HUES6 (cell line): ENCODE measurements at regions not wholly inside any gene's neighbourhood (a gene's known extent, or its start where the extent isn't known, plus 50 kb on each side); places are given as distances from the start of the nearest gene placed in this dataset.

Source experiments
- H3K27ac ChIP-seq: 2 replicates; pipeline ENCODE4 v1.7.0; 2013; ENCODE audit warnings: low read depth, mild to moderate bottlenecking, low read length, inconsistent platforms
- H3K27me3 ChIP-seq: 2 replicates; pipeline ENCODE4 v1.6.1; 2013; ENCODE audit warnings: low read length; ENCODE audit not compliant: control insufficient read depth, insufficient read depth
- H3K36me3 ChIP-seq: 2 replicates; pipeline ENCODE4 v1.6.1; 2013; ENCODE audit warnings: low read length; ENCODE audit not compliant: control insufficient read depth, insufficient read depth
- H3K4me1 ChIP-seq: 2 replicates; pipeline ENCODE4 v1.6.1; 2013; ENCODE audit warnings: low read length; ENCODE audit not compliant: control insufficient read depth, insufficient read depth
- H3K4me3 ChIP-seq: 2 replicates; pipeline ENCODE4 v1.5.1; 2013; ENCODE audit warnings: low read depth, low read length
- H3K9ac ChIP-seq: one replicate; pipeline ENCODE4 v1.6.1; 2013; ENCODE audit warnings: mild to moderate bottlenecking, low read length
- H3K9me3 ChIP-seq: 2 replicates; pipeline ENCODE4 v1.6.1; 2013; ENCODE audit warnings: low read depth, low read length; ENCODE audit not compliant: control insufficient read depth, insufficient read depth

GRCh38 chr13:74423434-74423833 is 289.2 kb upstream of the KLF12 start:
- Histone ChIP-seq H3K4me1 (no peaks in the 10 kb centered on the region), H3K9me3 (no peaks in the 10 kb centered on the region), H3K4me3 (no peak overlapping the region), H3K27ac (no peak overlapping the region), H3K36me3 (no peaks in the 10 kb centered on the region), H3K9ac (no peak overlapping the region), H3K27me3 (no peaks in the 10 kb centered on the region)

DNA sequence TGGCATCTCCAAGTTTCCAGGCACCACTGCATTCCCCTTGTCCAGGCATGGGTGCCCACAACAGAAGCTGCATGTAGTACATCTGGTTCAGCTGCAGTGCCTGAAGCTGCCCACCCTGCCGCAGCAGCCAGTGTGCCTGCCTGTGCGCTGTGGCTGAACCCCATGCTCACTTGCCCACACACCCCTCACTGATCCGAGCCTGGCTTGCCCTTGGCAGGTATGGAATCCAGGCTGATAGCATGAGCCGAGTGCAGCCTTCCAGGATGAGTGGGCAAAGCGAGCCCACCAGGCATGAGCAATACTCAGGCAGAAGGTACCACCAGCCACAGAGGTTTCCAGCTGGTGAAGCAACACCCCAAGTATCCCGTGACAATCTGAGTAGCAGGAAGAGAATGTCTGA is 280.3 kb upstream of the KLF12 start:
- Histone ChIP-seq H3K27ac (no peak overlapping the region), H3K36me3 (no peaks in the 10 kb centered on the region), H3K4me1 (no peaks in the 10 kb centered on the region), H3K27me3 (no peaks in the 10 kb centered on the region), H3K9me3 (peaks cover 11% of the 10 kb centered on the region; the same call in 1 of the 2 replicates), H3K4me3 (no peak overlapping the region), H3K9ac (no peak overlapping the region)

GRCh38 chr13:74413482-74413881 is 279.3 kb upstream of the KLF12 start:
- Histone ChIP-seq H3K27me3 (no peaks in the 10 kb centered on the region), H3K4me1 (no peaks in the 10 kb centered on the region), H3K36me3 (no peaks in the 10 kb centered on the region), H3K27ac (no peak overlapping the region), H3K9ac (no peak overlapping the region), H3K9me3 (peaks cover 11% of the 10 kb centered on the region; the same call in 1 of the 2 replicates), H3K4me3 (no peak overlapping the region)

GRCh38 chr13:74409551-74409950 is 275.3 kb upstream of the KLF12 start:
- no peaks in the 10 kb centered on the region for H3K4me1 ChIP-seq
- no peak overlapping the region for H3K27ac ChIP-seq
- H3K27me3 ChIP-seq, result no peaks in the 10 kb centered on the region
- no peak overlapping the region for H3K9ac ChIP-seq
- H3K4me3 ChIP-seq, result no peak overlapping the region
- H3K9me3 ChIP-seq, result peaks cover 11% of the 10 kb centered on the region; the same call in 1 of the 2 replicates
- no peaks in the 10 kb centered on the region for H3K36me3 ChIP-seq

GRCh38 chr13:74406420-74406819 is 272.2 kb upstream of the KLF12 start:
- H3K9ac ChIP-seq, result no peak overlapping the region
- H3K27me3 ChIP-seq, result no peaks in the 10 kb centered on the region
- H3K4me1 ChIP-seq, result no peaks in the 10 kb centered on the region
- 0 out of 2 replicates have a peak, but pooled peaks cover 4% of the 10 kb centered on the region for H3K9me3 ChIP-seq
- no peak overlapping the region for H3K4me3 ChIP-seq
- no peak overlapping the region for H3K27ac ChIP-seq
- no peaks in the 10 kb centered on the region for H3K36me3 ChIP-seq

DNA sequence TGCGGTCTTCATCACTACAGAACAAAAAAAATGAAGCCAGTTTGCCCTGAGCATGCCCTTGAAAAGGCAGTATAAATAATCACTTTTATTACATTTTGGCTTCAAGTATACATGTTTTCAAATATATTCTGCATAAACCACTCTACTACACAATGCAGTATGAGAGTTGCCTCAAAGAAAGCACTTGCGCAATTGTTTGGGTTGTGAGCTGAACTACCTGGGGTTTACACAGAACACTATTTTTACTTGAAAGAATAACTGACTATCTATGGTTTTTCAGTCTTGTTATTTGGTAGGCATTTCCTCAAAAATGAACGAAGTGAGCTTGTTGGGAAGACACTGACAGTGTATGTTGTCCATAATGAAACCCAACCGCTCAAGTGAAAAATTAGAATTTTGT is 264.4 kb upstream of the KLF12 start:
- H3K9ac ChIP-seq, result no peak overlapping the region
- 0 out of 2 replicates have a peak, but pooled peaks cover 4% of the 10 kb centered on the region for H3K9me3 ChIP-seq
- H3K27ac ChIP-seq, result no peak overlapping the region
- H3K4me3 ChIP-seq, result no peak overlapping the region
- H3K4me1 ChIP-seq, result no peaks in the 10 kb centered on the region
- no peaks in the 10 kb centered on the region for H3K36me3 ChIP-seq
- H3K27me3 ChIP-seq, result no peaks in the 10 kb centered on the region

DNA sequence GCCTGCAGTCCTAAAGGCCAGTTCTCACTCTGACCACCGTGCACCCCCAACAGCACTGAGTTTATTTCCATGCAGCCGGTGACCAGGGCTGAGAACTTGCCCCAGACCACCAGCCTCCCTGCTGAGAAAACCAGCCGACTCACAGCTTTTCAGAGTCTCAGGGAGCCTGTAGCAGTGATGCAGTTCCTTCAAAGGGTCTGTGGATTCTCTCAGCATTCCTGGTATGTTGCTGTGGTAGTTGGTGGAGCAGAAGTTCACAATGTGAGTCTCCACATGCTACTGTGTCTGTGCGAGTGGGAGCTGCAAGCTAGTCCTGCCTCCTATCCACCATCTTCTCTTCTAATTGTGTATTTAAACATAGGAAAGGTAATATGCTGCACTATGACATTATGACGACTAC is 254.9 kb upstream of the KLF12 start:
- no peaks in the 10 kb centered on the region for H3K27me3 ChIP-seq
- no peak overlapping the region for H3K4me3 ChIP-seq

DNA sequence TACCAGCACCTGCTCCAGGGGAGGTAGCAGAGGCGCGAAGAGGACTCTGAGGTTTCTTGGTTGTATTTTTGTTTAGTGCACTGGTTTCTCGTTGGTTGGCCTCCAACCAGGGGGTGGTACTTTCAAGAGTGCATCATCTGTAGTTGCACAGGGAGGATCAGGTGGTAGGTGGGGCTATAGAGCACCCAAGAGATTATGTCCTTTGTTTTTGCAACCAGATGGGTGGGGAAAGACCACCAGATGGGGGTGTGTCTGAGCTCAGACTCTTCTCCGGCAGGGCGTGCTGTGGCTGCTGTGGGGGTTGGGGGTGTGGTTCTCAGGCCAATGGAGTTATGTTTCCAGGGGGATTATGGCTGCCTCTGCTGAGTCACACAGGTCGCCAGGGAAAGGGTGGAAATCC is 254.4 kb upstream of the KLF12 start:
- Histone ChIP-seq H3K36me3 (no peaks in the 10 kb centered on the region), H3K9ac (no peak overlapping the region), H3K9me3 (peaks cover 5% of the 10 kb centered on the region), H3K4me3 (no peak overlapping the region), H3K27ac (no peak overlapping the region), H3K4me1 (no peaks in the 10 kb centered on the region), H3K27me3 (no peaks in the 10 kb centered on the region)

More for the DNA sequence above, 254.9 kb upstream of the KLF12 start:
- Histone ChIP-seq H3K27ac (no peak overlapping the region), H3K4me1 (no peaks in the 10 kb centered on the region), H3K9ac (no peak overlapping the region), H3K36me3 (no peaks in the 10 kb centered on the region), H3K9me3 (peaks cover 5% of the 10 kb centered on the region)

DNA sequence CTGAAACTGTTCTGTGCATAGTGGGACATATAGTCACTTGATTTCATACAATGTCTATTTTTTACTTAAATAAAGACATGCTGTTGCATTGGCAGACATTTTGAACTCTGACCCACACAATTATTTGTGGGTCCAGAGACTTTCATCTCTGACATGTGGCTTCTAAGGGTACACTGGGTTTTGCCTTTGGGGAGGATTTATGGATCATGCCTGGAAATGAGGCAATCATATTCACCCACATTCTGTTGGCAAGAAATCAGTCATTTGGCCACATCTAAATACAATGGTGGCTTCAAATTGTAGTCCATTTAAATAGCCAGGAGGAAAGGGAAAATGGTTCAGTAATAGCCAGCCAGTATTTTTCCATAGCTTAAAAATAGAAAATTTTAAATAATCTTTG is 238.3 kb upstream of the KLF12 start:
- no peak overlapping the region for H3K9ac ChIP-seq
- no peak overlapping the region for H3K4me3 ChIP-seq
- no peaks in the 10 kb centered on the region for H3K9me3 ChIP-seq
- H3K27ac ChIP-seq, result no peak overlapping the region
- H3K4me1 ChIP-seq, result no peaks in the 10 kb centered on the region
- H3K27me3 ChIP-seq, result no peaks in the 10 kb centered on the region
- H3K36me3 ChIP-seq, result no peaks in the 10 kb centered on the region

- Histone ChIP-seq H3K9ac (no peak overlapping the region), H3K27me3 (no peaks in the 10 kb centered on the region), H3K27ac (no peak overlapping the region), H3K9me3 (no peaks in the 10 kb centered on the region), H3K36me3 (no peaks in the 10 kb centered on the region), H3K4me3 (no peak overlapping the region), H3K4me1 (no peaks in the 10 kb centered on the region)
These were observed 233.0 kb upstream of the KLF12 start for GRCh38 chr13:74367193-74367592.

DNA sequence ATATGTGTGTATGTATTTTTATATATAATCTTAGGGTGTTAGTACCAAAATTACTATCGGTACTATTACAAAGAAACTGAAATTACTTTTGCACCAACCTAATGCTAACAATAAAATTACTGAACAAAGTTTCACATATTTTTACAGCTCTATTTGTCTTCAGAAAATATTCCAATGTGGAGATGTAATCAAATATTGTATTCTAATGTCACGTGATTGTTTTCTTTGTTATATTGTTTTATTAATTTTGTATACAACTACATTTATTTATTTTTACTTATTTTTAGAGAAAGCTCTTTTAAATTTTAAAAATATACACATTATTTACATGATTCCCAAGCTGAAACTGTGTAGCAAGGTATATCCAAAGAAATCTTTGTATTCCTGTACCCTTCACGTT is 227.1 kb upstream of the KLF12 start:
- Histone ChIP-seq H3K9me3 (no peaks in the 10 kb centered on the region), H3K27me3 (no peaks in the 10 kb centered on the region), H3K4me1 (no peaks in the 10 kb centered on the region), H3K36me3 (no peaks in the 10 kb centered on the region), H3K9ac (no peak overlapping the region), H3K4me3 (no peak overlapping the region), H3K27ac (no peak overlapping the region)

DNA sequence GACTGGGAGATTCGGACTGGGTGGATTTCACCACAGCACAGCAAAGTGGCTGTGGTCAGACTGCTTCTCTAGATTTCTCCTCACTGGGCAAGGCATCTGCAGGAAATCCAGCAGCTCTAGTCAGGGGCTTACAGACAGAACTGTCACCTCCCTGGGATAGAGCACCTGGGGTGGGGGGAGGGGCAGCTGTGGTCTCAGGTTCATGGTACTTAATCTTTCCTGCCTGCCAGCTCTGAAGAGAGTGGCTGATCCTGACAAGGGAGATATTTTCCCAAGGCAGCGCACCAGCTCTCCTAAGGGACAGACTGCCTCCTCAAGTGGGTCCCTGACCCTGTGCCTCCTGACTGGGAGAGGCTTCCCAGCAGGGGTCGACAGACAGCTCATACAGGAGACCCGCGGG is 212.8 kb upstream of the KLF12 start:
- Histone ChIP-seq H3K27me3 (no peaks in the 10 kb centered on the region), H3K9me3 (no peaks in the 10 kb centered on the region), H3K9ac (no peak overlapping the region), H3K4me1 (no peaks in the 10 kb centered on the region), H3K27ac (no peak overlapping the region), H3K36me3 (no peaks in the 10 kb centered on the region), H3K4me3 (no peak overlapping the region)
